NCI-H2107 treated with DMSO at 0.1 percent for 48 hours (cell line): ENCODE measurements at regions not wholly inside any gene's neighbourhood (a gene's known extent, or its start where the extent isn't known, plus 50 kb on each side); places are given as distances from the start of the nearest gene placed in this dataset.

Source experiments
- DNase-seq: peaks from one replicate; lab custom pipeline; 2025; ENCODE audit not compliant: unreplicated experiment; lab: John Stamatoyannopoulos, UW

- DNase-seq: no peak
Measured at GRCh38 chr13:107361666-107362065, 793.7 kb upstream of the ARGLU1 start.

- DNase-seq: no peak
Measured at GRCh38 chr13:107360010-107360409, 792.1 kb upstream of the ARGLU1 start.

DNA sequence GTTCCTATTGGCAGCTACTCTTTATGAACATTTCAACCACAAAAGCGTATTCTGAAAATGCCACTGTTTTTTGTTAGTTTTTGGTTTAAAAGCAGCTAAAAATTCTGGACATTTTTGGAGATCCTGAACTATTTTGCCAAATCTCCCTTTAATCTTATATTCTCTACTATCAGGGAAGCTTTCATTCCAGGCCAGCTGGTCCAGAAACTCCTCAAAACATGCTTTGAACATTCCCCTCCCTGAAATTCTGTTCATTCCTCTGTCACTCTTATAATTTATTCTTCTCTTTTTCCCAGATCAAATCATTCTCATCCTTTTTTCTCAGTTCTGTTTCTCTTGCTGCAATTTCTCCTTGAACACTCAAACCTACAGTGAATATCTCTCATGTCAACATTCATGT, 790.9 kb upstream of the ARGLU1 start:
- no peak for DNase-seq

DNA sequence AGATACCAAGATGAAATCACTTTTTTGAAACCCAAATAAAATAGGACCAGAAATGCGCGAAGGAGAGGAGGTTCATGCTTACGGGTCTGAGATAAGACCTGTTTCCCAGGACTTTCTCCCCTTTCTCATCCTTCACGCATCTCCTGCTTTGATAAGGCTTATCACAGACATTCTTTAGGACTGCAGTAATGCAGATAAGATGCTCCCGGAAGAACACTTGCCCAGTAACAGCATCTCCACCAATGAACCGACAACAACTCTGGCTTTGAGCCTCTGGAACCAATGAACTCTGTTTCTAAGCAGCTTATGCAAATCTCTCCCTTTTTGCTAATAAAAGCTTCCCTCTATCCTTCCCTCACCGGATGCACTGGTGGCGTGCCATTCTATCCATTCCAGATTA, 783.4 kb upstream of the ARGLU1 start:
- DNase-seq: no peak

GRCh38 chr13:107348925-107349324, 781.0 kb upstream of the ARGLU1 start:
- DNase-seq: no peak

DNA sequence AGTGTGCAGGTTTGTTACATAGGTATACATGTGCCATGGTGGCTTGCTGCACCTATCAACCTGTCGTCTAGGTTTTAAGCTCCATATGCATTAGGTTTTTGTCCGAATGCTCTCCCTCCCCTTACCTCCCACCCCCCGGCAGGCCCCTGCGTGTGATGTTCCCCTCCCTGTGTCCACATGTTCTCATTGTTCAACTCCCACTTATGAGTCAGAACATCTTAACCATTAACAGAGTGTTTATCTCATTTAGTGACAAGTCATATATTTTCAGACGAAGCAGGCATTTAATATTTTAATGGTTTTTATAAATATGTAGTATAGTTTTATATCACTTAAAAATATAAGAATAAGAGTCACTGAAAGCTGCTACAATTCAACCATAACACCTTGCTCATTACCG, 780.5 kb upstream of the ARGLU1 start:
- DNase-seq: no peak

GRCh38 chr13:107347641-107348369, 779.9 kb upstream of the ARGLU1 start:
- no peak for DNase-seq

DNA sequence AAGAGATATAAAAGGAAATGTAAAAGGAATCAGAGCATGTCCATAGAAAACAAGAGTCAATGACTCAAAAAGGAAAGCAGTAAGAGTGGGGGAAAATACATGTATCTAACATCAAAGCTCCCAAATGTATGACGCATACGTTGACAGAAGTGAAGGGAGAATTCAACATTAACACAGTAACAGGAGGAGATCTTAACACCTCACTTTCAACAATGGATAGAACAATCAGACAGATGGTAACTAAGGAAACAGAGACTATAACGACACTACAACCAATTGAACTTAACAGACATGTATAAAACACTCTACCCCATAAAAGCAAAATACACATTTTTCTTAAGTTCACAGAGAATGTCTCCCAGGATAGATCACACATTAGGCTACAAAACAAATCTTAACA, 774.8 kb upstream of the ARGLU1 start:
- DNase-seq: no peak

- no peak for DNase-seq
Measured at GRCh38 chr13:107339209-107339608, 771.3 kb upstream of the ARGLU1 start.

- no peak for DNase-seq
Measured at GRCh38 chr13:107332188-107332587, 764.3 kb upstream of the ARGLU1 start.

GRCh38 chr13:107331359-107331758, 763.4 kb upstream of the ARGLU1 start:
- DNase-seq: no peak

DNA sequence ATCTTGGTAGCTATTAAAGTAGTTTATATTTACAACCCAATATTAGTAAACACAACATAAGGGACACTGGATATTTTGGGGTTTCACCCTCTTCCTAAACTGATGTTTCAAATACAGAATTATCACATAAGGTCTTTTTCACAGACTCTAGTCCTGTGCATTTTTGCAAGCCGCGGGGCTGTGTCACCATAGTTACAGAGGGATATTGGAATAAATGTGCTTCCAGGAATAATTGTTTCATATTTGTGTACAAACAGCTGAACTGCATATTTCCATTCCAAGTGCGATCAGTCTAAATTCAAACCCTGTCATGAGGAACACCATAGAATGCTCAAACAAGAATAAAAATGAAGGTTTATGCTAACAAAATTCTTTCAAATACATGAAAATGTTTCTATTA, 762.5 kb upstream of the ARGLU1 start:
- DNase-seq: no peak

- peak; percentile 76 for DNase-seq
Measured at GRCh38 chr13:107329991-107330390, 762.1 kb upstream of the ARGLU1 start.

GRCh38 chr13:107324416-107325204, 756.7 kb upstream of the ARGLU1 start:
- DNase-seq: no peak

DNA sequence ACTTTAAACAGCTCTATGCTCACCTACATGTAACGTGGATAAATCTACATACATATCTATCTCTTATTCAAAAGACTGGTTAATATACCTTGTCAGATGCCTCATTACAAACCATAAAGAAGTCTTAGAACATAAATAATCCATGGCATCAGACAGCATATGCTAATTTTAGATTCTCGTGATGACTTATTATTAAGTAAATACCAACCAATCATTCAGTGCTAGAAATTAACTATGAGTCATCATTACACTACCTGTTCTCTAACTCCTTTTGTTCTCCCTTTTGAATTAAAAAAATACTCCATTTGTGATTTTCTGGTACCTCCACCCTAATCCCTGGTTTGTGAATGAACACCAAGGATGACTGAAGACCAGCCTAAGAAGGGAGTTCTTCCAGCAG, 754.3 kb upstream of the ARGLU1 start:
- DNase-seq: no peak

DNA sequence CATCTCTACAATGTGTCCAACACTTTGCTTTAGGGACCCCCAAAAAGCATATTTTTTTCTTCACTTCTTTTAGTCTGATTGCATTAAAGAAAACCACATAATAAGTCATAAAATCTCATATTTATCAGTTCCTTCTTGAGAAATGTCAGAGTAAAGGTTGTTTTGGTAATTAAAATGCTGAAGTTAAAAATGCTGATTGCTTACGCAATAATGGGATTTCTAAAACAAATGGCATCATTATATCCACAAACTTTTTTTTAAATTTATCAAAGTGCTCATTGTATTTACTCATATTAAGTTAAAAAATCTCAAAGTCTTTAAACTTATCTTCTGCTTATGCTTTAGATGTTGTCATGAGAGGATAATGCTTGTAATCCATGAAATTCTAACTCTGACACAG, 737.2 kb upstream of the ARGLU1 start:
- no peak for DNase-seq

- no peak for DNase-seq
Measured at GRCh38 chr13:107301724-107302374, 733.9 kb upstream of the ARGLU1 start.

DNA sequence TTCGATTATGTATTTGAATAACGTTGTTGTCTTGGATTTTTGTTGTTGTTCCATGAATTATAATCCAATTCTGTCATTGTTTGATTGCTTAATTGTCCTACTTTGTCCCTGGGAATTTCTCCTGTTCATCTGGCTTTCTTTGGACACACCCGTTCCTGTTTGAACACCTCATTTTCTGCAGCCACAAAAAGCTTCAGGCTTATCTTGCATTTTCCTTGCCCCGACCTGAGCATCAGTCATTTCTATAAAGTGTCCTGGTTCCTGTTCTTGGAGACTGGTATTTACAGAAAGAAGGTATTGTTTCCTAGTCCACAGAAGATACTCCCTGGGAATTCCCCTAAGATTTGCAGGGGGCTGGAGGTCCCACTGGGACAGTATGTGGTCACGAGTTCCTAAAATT, 731.8 kb upstream of the ARGLU1 start:
- no peak for DNase-seq

GRCh38 chr13:107296804-107297203, 728.9 kb upstream of the ARGLU1 start:
- no peak for DNase-seq

GRCh38 chr13:107295416-107296140, 727.6 kb upstream of the ARGLU1 start:
- DNase-seq: no peak

GRCh38 chr13:107293924-107294323, 726.0 kb upstream of the ARGLU1 start:
- DNase-seq: no peak
